ENCODE measurements at regions not wholly inside any gene's neighbourhood (a gene's known extent, or its start where the extent isn't known, plus 50 kb on each side); places are given as distances from the start of the nearest gene placed in this dataset.

DNA sequence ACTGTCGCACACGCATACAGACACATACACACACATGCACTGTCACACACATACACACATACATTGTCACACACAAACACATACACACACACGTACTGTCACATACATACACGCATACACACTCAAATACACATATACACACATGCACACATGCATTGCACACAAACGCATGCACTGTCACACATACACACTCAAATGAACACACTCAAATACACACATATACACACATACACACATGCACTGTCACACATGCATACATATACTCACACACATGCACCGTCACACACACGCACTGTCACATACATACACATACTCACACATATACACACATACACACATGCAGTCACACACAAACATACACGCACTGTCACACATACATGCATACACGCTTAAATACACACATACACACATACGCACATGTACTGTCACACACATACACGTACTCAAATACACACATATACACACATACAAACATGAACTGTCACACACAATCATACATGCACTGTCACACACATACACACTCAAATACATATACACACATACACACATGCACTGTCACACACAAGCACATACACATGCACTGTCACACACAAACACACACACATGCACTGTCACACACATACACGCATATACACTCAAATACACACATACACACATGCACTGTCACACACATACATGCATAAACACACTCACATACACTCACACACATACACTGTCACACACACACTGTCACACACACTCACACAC is 548.6 kb upstream of the BTBD3 start:
- no peak overlapping the region for H3K4me2 ChIP-seq
- H3K79me2 ChIP-seq (replicated peaks; ENCODE audit: insufficient read depth): no peaks in the 10 kb centered on the region
- no peaks in the 10 kb centered on the region for H3K27me3 ChIP-seq (ENCODE audit: insufficient read depth)
- ATAC-seq (no peak), DNase-seq (ENCODE audit: low spot score) (no peak)
- no peaks in the 10 kb centered on the region for H3K36me3 Mint-ChIP-seq (ENCODE audit: low read depth)
- no peaks in the 10 kb centered on the region for H3K36me3 ChIP-seq (ENCODE audit: insufficient read depth)
- H3K9me2 ChIP-seq (ENCODE audit: insufficient read depth): 0 out of 2 replicates have a peak, but pooled peaks cover under 1% of the 10 kb centered on the region
- peaks cover 7% of the 10 kb centered on the region; the same call in 2 of the 3 replicates for H3K4me1 Mint-ChIP-seq
- no peak overlapping the region for H3K27ac Mint-ChIP-seq
- no peak overlapping the region for H2AFZ ChIP-seq
- no peak overlapping the region for H3K27ac ChIP-seq (ENCODE audit: low read depth)
- peaks cover 11% of the 10 kb centered on the region; the same call in 1 of the 2 replicates for H3F3A ChIP-seq (replicated peaks; ENCODE audit: low read depth)
- no peak overlapping the region for H3K4me3 ChIP-seq
- H4K20me1 ChIP-seq (replicated peaks; ENCODE audit: insufficient read depth): no peaks in the 10 kb centered on the region
- no peak for TF ChIP-seq CREB1 (CRISPR knock-in tag; IDR thresholded peaks at IDR 0.05; ENCODE audit: low read depth)
- TF ChIP-seq NANOG (IDR thresholded peaks at IDR 0.05; ENCODE audit: borderline replicate concordance): no peak
- TF ChIP-seq ZNF114 (CRISPR knock-in tag; IDR thresholded peaks at IDR 0.05): no peak
- TF ChIP-seq ETS1 (IDR thresholded peaks at IDR 0.05): no peak
- TF ChIP-seq, protein P1, sequence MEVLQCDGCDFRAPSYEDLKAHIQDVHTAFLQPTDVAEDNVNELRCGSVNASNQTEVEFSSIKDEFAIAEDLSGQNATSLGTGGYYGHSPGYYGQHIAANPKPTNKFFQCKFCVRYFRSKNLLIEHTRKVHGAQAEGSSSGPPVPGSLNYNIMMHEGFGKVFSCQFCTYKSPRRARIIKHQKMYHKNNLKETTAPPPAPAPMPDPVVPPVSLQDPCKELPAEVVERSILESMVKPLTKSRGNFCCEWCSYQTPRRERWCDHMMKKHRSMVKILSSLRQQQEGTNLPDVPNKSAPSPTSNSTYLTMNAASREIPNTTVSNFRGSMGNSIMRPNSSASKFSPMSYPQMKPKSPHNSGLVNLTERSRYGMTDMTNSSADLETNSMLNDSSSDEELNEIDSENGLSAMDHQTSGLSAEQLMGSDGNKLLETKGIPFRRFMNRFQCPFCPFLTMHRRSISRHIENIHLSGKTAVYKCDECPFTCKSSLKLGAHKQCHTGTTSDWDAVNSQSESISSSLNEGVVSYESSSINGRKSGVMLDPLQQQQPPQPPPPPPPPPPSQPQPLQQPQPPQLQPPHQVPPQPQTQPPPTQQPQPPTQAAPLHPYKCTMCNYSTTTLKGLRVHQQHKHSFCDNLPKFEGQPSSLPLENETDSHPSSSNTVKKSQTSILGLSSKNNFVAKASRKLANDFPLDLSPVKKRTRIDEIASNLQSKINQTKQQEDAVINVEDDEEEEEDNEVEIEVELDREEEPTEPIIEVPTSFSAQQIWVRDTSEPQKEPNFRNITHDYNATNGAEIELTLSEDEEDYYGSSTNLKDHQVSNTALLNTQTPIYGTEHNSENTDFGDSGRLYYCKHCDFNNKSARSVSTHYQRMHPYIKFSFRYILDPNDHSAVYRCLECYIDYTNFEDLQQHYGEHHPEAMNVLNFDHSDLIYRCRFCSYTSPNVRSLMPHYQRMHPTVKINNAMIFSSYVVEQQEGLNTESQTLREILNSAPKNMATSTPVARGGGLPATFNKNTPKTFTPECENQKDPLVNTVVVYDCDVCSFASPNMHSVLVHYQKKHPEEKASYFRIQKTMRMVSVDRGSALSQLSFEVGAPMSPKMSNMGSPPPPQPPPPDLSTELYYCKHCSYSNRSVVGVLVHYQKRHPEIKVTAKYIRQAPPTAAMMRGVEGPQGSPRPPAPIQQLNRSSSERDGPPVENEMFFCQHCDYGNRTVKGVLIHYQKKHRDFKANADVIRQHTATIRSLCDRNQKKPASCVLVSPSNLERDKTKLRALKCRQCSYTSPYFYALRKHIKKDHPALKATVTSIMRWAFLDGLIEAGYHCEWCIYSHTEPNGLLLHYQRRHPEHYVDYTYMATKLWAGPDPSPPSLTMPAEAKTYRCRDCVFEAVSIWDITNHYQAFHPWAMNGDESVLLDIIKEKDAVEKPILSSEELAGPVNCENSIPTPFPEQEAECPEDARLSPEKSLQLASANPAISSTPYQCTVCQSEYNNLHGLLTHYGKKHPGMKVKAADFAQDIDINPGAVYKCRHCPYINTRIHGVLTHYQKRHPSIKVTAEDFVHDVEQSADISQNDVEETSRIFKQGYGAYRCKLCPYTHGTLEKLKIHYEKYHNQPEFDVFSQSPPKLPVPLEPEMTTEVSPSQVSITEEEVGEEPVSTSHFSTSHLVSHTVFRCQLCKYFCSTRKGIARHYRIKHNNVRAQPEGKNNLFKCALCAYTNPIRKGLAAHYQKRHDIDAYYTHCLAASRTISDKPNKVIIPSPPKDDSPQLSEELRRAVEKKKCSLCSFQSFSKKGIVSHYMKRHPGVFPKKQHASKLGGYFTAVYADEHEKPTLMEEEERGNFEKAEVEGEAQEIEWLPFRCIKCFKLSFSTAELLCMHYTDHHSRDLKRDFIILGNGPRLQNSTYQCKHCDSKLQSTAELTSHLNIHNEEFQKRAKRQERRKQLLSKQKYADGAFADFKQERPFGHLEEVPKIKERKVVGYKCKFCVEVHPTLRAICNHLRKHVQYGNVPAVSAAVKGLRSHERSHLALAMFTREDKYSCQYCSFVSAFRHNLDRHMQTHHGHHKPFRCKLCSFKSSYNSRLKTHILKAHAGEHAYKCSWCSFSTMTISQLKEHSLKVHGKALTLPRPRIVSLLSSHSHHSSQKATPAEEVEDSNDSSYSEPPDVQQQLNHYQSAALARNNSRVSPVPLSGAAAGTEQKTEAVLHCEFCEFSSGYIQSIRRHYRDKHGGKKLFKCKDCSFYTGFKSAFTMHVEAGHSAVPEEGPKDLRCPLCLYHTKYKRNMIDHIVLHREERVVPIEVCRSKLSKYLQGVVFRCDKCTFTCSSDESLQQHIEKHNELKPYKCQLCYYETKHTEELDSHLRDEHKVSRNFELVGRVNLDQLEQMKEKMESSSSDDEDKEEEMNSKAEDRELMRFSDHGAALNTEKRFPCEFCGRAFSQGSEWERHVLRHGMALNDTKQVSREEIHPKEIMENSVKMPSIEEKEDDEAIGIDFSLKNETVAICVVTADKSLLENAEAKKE (CRISPR knock-in tag; IDR thresholded peaks at IDR 0.05): no peak
- TF ChIP-seq, protein P2, sequence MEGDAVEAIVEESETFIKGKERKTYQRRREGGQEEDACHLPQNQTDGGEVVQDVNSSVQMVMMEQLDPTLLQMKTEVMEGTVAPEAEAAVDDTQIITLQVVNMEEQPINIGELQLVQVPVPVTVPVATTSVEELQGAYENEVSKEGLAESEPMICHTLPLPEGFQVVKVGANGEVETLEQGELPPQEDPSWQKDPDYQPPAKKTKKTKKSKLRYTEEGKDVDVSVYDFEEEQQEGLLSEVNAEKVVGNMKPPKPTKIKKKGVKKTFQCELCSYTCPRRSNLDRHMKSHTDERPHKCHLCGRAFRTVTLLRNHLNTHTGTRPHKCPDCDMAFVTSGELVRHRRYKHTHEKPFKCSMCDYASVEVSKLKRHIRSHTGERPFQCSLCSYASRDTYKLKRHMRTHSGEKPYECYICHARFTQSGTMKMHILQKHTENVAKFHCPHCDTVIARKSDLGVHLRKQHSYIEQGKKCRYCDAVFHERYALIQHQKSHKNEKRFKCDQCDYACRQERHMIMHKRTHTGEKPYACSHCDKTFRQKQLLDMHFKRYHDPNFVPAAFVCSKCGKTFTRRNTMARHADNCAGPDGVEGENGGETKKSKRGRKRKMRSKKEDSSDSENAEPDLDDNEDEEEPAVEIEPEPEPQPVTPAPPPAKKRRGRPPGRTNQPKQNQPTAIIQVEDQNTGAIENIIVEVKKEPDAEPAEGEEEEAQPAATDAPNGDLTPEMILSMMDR (conservative IDR thresholded peaks at IDR 0.05; ENCODE audit: low read depth in 2 of 2): no peak
- no peak for TF ChIP-seq REST (IDR thresholded peaks at IDR 0.05; ENCODE audit: unreplicated experiment)
- no peak for TF ChIP-seq JUNB (IDR thresholded peaks at IDR 0.05; ENCODE audit: unreplicated experiment)
- no peak for TF ChIP-seq EZH2 (IDR thresholded peaks at IDR 0.05; ENCODE audit: low read depth, unreplicated experiment)
- TF ChIP-seq POLR2AphosphoS5 (IDR thresholded peaks at IDR 0.05; ENCODE audit: low read depth): no peak
- no peak for TF ChIP-seq EZH2phosphoT487 (IDR thresholded peaks at IDR 0.05; ENCODE audit: unreplicated experiment)
- no peak for TF ChIP-seq ZNF331 (CRISPR knock-in tag; IDR thresholded peaks at IDR 0.05; ENCODE audit: low read depth)
- no peak for TF ChIP-seq STAT1 (IDR thresholded peaks at IDR 0.05; ENCODE audit: unreplicated experiment)
- H3K9me3 Mint-ChIP-seq: no peaks in the 10 kb centered on the region
- peaks cover 1% of the 10 kb centered on the region for H3K27me3 Mint-ChIP-seq (ENCODE audit: insufficient read depth, low read depth, poor library complexity)
- H3K4me1 ChIP-seq (ENCODE audit: insufficient read depth): 0 out of 2 replicates have a peak, but pooled peaks cover 4% of the 10 kb centered on the region
- no peak overlapping the region for H3K4me3 Mint-ChIP-seq

All from GM23338 (cell line).